Skeletal muscle satellite cell (primary cell): ENCODE measurements at regions not wholly inside any gene's neighbourhood (a gene's known extent, or its start where the extent isn't known, plus 50 kb on each side); places are given as distances from the start of the nearest gene placed in this dataset.
"Not testable (repeated sequence)": the region's sequence is repeated elsewhere in the genome, so short reads cannot be mapped to it uniquely, and the experiment has no call there.

Source experiments
- H3K27me3 ChIP-seq: 2 replicates; pipeline ENCODE4 v1.7.0; 2013; ENCODE audit warnings: low read length; ENCODE audit not compliant: control insufficient read depth, insufficient read depth
- H3K36me3 ChIP-seq: 2 replicates; pipeline ENCODE4 v1.7.0; 2013; ENCODE audit warnings: mild to moderate bottlenecking, control low read depth, low read length; ENCODE audit not compliant: insufficient read depth
- H3K4me1 ChIP-seq: 2 replicates; pipeline ENCODE4 v1.7.0; 2013; ENCODE audit warnings: low read length; ENCODE audit not compliant: control insufficient read depth, insufficient read depth
- H3K4me2 ChIP-seq: 2 replicates; pipeline ENCODE4 v1.7.0; 2013; ENCODE audit warnings: mild to moderate bottlenecking, low read length
- H3K4me3 ChIP-seq: 2 replicates; pipeline ENCODE4 v1.7.0; 2013; ENCODE audit warnings: low read length
- H3K9ac ChIP-seq: 2 replicates; pipeline ENCODE4 v1.7.0; 2013; ENCODE audit warnings: mild to moderate bottlenecking, low read depth, low read length, moderate library complexity
- H3K9me3 ChIP-seq: replicated peaks from 2 replicates; pipeline ENCODE4 v1.7.0; 2013; ENCODE audit warnings: mild to moderate bottlenecking, control low read depth, low read length

DNA sequence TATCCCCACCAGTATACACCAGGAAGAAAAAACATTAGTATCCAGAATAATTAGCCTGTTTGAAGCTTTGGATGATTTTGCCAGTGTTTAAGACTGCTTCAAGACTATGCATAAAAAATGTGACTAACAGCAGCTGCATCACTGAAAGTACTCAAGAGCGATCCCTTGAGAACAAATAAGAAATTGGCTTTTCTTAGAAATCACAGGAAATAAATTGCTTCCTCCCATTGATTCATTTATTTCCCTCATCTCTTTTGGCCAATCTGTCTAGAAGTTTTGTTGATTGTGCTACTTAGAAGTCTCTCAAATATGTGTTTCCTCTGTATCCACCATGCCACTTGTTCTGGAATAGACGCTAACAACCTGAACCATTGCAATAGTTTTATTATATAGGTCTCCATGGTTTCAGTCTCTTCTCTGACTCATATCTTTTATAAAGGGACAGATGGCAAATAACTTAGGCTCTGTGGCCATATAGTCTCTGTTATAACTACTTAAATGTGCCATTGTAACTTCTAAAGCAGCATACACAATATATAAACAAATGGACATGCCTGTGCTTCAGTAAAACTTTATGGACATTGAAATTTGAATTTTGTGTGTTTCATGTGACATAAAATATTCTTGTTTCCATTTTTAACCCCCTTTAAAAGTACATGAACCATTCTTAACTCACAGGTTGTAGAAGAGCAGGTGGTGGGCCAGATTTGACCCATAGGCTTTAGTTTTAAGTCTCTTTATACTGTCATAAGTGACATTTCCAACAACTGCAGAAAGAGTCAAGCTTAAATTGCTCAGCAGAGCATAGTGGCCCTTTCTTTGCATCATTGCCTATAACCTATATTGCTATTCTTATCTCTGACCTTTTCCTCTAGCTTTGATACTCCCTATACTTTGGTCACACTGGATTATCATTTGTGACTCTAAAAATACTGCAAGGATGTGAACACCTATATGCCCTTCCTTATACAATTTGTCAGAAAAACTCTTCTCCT is 123.9 kb downstream of the MC4R start:
- Histone ChIP-seq H3K36me3 (no peaks in the 10 kb centered on the region), H3K4me3 (no peak overlapping the region), H3K4me2 (no peak overlapping the region), H3K9me3 (no peaks in the 10 kb centered on the region), H3K27me3 (peaks cover 8% of the 10 kb centered on the region), H3K4me1 (no peaks in the 10 kb centered on the region), H3K9ac (no peak overlapping the region)

DNA sequence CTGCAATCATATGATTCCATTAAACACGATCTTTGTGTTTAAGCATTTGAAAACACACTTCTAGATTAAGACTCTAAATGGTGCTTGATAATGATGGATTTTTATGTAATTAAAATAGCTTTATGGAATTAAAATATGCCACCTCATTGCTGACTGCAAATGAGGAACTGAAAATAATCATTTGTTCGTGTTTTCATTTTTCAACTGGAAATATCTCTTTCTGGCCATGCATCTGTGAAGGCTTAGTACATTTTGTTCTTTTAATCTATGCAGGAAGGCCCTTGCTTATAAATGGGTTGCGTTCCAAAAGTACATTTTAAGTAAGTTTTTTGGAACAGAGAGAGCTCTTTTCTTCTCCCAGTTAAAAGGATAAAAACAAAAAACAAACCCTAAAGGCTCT is 125.5 kb downstream of the MC4R start:
- Histone ChIP-seq H3K27me3 (peaks cover 13% of the 10 kb centered on the region), H3K4me1 (no peaks in the 10 kb centered on the region), H3K4me2 (no peak overlapping the region), H3K9me3 (no peaks in the 10 kb centered on the region), H3K9ac (no peak overlapping the region), H3K36me3 (no peaks in the 10 kb centered on the region), H3K4me3 (no peak overlapping the region)

DNA sequence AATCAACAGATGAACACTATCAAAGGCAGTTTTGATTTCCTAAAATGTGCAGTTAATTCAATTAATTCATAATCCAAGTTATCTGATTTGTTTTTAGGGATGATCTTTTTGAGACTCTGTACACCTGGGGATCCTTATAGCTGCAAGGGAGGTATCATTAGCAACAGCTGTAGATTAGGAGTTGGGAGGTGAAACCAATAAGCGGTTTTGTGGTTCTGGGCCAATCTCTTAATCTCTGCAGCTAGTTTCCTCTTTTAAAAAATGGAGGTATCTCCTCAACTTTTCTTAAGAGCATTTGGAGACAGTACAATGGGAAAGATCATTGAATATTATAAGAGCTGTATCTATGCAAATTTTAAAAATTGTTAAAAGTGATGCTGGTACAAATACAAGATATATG is 126.0 kb downstream of the MC4R start:
- Histone ChIP-seq H3K9me3 (no peaks in the 10 kb centered on the region), H3K9ac (no peak overlapping the region), H3K4me3 (no peak overlapping the region), H3K36me3 (no peaks in the 10 kb centered on the region), H3K4me1 (no peaks in the 10 kb centered on the region), H3K27me3 (peaks cover 13% of the 10 kb centered on the region), H3K4me2 (no peak overlapping the region)

DNA sequence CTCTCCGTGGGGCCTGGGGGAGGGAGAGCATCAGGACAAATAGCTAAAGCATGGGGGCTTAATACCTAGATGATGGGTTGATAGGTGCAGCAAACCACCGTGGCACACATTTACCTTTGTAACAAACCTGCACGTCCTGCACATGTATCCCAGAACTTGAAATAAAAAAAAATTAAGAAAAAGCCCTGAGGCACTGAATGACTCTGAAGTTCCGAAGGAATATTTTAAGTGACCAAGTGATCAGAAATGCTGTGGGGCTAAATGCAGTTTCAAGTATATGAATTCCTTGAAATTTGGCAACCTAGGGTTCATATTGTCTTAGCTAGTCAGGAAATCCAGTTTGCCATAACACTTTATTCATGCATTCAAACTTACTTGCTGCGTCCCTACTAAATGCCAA is 127.5 kb downstream of the MC4R start:
- no peak overlapping the region for H3K9ac ChIP-seq
- H3K9me3 ChIP-seq, result no peaks in the 10 kb centered on the region

DNA sequence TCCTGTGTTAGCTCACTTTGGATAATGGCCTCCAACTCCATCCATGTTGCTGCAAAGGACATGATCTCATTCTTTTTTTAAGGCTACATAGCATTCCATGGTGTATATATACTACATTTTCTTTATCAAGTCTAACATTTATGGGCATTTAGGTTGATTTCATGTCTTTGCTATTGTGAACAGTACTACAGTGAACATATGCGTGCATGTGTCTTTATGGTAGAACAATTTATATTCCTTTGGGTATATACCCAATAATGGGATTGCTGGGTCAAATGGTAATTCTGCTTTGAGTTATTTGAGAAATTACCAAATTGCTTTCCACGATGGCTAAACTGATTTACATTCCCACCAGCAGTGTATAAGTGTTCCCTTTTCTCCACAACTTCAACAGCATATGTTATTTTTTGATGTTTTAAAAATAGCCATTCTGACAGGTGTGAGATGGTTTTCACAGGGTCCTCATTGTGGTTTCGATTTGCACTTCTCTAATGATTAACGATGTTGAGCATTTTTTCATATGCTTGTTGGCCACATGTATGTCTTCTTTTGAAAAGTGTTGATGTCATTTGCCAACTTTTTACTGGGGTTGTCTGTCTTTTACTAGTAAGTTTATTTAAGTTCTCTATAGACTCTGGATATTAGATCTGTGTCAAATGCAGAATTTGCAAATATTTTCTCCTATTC is 133.4 kb downstream of the MC4R start:
- H3K36me3 ChIP-seq, H3K4me2 ChIP-seq, H3K9ac ChIP-seq, H3K9me3 ChIP-seq, H3K4me1 ChIP-seq, H3K4me3 ChIP-seq: not testable (repeated sequence)
- H3K27me3 ChIP-seq, result peaks cover 11% of the 10 kb centered on the region

More for the DNA sequence above, 127.5 kb downstream of the MC4R start:
- Histone ChIP-seq H3K4me2 (no peak overlapping the region), H3K4me1 (no peaks in the 10 kb centered on the region), H3K27me3 (peaks cover 13% of the 10 kb centered on the region), H3K36me3 (no peaks in the 10 kb centered on the region), H3K4me3 (no peak overlapping the region)

DNA sequence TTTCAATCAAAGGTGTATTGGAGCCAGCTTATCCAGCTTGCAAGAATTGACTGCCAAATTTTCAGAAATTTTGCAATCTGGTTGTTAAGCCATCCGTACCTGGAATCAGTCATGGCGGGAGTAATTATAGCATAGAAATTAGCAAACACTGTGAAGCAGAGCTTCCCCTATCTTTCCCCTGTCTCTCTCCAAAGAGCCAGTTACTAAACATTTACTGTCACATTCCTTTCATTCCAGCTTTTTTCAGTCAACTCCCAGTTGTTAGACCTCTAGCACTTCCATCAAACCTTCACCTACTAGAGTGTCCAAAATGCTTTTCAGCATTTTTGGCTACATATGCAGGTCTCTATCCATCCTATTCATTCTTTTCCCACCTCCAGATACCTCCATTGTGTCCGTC is 137.4 kb downstream of the MC4R start:
- H3K9ac ChIP-seq, result no peak overlapping the region
- no peak overlapping the region for H3K4me3 ChIP-seq
- H3K4me2 ChIP-seq, result no peak overlapping the region
- H3K36me3 ChIP-seq, result no peaks in the 10 kb centered on the region
- H3K4me1 ChIP-seq, result no peaks in the 10 kb centered on the region
- peaks cover 6% of the 10 kb centered on the region for H3K27me3 ChIP-seq
- no peaks in the 10 kb centered on the region for H3K9me3 ChIP-seq

DNA sequence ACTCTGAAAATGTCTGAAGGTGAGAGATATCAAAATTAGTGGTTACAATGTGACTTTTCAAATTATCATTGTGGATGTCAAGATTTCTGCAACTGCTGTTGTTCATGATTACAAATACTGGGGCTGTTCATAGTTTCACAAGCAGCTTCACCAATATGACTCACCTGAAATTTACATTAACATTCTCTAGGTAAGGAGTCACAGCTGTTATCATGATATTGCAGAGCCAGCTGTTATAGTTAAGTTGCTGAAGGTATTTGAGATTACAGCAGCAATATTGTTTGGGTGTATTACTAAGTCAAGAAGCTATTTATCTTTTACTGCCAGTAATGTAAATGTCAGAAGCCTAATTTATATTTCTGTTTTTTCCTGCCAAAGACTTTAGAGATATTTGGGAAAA is 140.0 kb downstream of the MC4R start:
- Histone ChIP-seq H3K9ac (no peak overlapping the region), H3K9me3 (no peaks in the 10 kb centered on the region), H3K4me1 (no peaks in the 10 kb centered on the region), H3K4me3 (no peak overlapping the region), H3K4me2 (no peak overlapping the region), H3K36me3 (no peaks in the 10 kb centered on the region), H3K27me3 (peaks cover 6% of the 10 kb centered on the region)

DNA sequence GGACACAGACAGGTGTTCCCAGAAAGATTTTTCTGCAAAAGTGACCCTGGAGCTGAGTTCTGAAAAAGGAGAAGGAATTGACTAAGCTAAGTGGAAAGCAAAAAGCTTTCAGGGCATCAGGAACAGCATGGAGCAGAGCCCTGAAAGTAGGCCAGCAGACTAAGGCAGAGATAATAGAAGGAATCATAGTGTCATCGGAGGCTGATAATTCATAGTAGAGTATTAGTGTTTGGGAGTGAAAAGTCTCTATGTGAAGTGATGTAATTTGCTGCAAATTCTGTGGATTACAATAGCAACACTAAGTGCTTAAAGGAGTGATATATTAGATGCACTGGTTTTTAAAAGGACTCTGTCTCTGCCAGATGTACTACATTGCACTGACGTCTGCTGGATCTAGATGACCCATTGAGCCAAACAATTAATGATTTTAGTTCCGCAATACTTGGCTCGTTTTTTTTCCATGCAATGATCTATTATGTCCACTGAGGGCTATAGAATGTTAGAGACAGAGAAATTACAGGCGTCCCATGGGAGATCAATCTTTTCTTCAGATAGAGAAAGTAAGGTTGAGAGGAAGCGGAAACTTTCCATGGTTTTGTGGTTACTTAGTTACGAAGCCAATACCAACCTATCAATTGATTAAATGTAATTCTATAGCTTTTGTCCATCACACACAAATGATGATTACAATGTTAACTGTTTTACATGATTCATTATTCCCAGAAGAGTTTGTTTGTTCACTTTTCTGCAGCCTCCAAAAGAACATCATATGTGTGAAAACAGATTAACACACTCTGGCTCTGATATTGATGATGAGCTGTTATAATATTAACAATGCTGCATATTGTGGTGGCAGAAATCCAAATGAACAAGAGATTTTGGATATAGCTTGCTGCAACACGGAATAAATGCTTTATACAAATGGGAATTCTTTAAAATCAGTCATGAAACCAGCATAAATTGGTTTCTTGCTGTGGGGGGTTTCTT is 143.7 kb downstream of the MC4R start:
- Histone ChIP-seq H3K4me3 (no peak overlapping the region), H3K4me2 (no peak overlapping the region), H3K4me1 (no peaks in the 10 kb centered on the region), H3K9me3 (no peaks in the 10 kb centered on the region), H3K36me3 (no peaks in the 10 kb centered on the region), H3K27me3 (no peaks in the 10 kb centered on the region), H3K9ac (no peak overlapping the region)

DNA sequence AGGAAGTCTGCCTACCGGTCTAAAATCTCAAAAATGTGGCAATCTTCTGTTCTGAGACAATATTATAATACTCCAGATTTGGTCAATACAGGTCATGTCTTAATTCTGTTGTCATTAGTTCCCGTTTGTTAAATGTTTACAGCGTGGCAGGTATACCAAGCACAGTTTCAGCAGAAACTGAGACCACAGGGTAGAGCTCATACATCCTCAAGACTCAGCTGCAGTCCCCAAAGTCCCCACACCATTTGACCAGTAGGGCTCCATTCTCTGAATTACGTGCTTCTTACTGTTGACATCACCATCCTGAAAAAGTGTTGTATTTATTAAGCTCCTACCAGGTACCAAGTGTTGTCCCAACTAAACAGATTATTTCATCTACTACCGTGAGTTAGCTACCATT is 157.1 kb downstream of the MC4R start:
- H3K9me3 ChIP-seq, result no peaks in the 10 kb centered on the region
- no peak overlapping the region for H3K4me2 ChIP-seq
- H3K4me1 ChIP-seq, result no peaks in the 10 kb centered on the region
- no peak overlapping the region for H3K4me3 ChIP-seq
- peaks cover 11% of the 10 kb centered on the region for H3K27me3 ChIP-seq
- H3K9ac ChIP-seq, result no peak overlapping the region
- H3K36me3 ChIP-seq, result no peaks in the 10 kb centered on the region

DNA sequence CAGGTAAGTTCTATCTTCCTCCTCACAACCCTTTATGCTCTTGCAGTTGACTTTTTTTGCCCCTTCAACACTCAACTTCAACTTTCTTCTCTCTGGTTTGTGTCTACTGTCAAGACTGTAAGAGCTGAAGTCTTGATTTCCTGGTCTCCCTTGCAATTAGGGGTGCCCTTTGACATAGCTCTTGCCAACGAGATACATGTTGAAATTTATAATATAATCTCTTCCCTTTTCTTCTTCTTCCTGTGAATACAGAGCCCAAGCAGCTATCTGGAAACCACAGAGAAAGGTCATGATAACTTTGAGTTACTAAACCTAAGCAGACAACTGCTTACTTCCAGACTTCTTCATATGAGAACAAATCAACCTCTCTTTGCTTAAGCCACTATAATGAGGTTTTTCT is 163.5 kb downstream of the MC4R start:
- Histone ChIP-seq H3K36me3 (no peaks in the 10 kb centered on the region), H3K27me3 (peaks cover 10% of the 10 kb centered on the region), H3K4me2 (no peak overlapping the region), H3K9me3 (no peaks in the 10 kb centered on the region), H3K4me3 (no peak overlapping the region), H3K9ac (no peak overlapping the region), H3K4me1 (no peaks in the 10 kb centered on the region)

DNA sequence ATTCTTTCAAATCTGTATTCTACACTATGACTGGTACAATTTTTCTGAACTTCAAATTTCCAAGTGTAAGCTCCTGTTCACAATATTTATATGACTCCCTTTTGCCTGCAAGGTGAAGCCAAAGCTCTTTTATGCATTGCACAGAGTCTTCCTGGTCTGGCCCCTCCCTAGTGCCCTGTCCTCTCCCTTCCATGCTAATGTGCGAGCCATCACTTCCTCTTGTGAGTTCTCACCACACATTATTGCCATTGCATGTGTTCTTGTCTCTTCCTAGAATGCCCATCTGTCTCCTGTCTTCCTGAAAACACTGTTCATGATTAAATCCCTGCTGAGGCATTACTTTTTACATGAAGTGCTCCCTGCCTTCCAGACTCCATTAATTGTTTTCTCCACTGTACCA is 169.9 kb downstream of the MC4R start:
- Histone ChIP-seq H3K4me1 (no peaks in the 10 kb centered on the region), H3K4me3 (no peak overlapping the region), H3K4me2 (no peak overlapping the region), H3K9me3 (no peaks in the 10 kb centered on the region), H3K36me3 (no peaks in the 10 kb centered on the region), H3K9ac (no peak overlapping the region), H3K27me3 (peaks cover 30% of the 10 kb centered on the region)
